Duodenal mucosa (tissue), 2 donors: ENCODE measurements at regions not wholly inside any gene's neighbourhood (a gene's known extent, or its start where the extent isn't known, plus 50 kb on each side); places are given as distances from the start of the nearest gene placed in this dataset.
"Not testable (repeated sequence)": the region's sequence is repeated elsewhere in the genome, so short reads cannot be mapped to it uniquely, and the experiment has no call there.

ENCODE experiments used
- H3K27ac ChIP-seq: one replicate; pipeline ENCODE4 v1.7.0; 2013; ENCODE audit warnings: low read depth, low read length
- H3K27me3 ChIP-seq, 2 donors: one replicate each; pipeline ENCODE4 v1.7.0; 2013; ENCODE audit warnings: low read length in 2 of 2, control low read depth in 1 of 2; ENCODE audit not compliant: insufficient read depth in 2 of 2, control insufficient read depth in 1 of 2
- H3K36me3 ChIP-seq, 2 donors: one replicate each; pipeline ENCODE4 v1.7.0; 2013; ENCODE audit warnings: low read length in 2 of 2, control low read depth in 1 of 2; ENCODE audit not compliant: insufficient read depth in 2 of 2, control insufficient read depth in 1 of 2
- H3K4me1 ChIP-seq, 2 donors: one replicate each; pipeline ENCODE4 v1.7.0; 2013; ENCODE audit warnings: low read length in 2 of 2, control low read depth in 1 of 2; ENCODE audit not compliant: insufficient read depth in 2 of 2, control insufficient read depth in 1 of 2
- H3K4me3 ChIP-seq, 2 donors: one replicate each; pipeline ENCODE4 v1.7.0; 2013; ENCODE audit warnings: low read length in 2 of 2, low read depth in 1 of 2
- H3K9ac ChIP-seq, 2 donors: one replicate each; pipeline ENCODE4 v1.7.0; 2013; ENCODE audit warnings: low read length in 2 of 2, low read depth in 1 of 2
- H3K9me3 ChIP-seq, 2 donors: one replicate each; pipeline ENCODE4 v1.7.0; 2013; ENCODE audit warnings: low read length in 2 of 2, control low read depth in 1 of 2; ENCODE audit not compliant: control insufficient read depth in 1 of 2

DNA sequence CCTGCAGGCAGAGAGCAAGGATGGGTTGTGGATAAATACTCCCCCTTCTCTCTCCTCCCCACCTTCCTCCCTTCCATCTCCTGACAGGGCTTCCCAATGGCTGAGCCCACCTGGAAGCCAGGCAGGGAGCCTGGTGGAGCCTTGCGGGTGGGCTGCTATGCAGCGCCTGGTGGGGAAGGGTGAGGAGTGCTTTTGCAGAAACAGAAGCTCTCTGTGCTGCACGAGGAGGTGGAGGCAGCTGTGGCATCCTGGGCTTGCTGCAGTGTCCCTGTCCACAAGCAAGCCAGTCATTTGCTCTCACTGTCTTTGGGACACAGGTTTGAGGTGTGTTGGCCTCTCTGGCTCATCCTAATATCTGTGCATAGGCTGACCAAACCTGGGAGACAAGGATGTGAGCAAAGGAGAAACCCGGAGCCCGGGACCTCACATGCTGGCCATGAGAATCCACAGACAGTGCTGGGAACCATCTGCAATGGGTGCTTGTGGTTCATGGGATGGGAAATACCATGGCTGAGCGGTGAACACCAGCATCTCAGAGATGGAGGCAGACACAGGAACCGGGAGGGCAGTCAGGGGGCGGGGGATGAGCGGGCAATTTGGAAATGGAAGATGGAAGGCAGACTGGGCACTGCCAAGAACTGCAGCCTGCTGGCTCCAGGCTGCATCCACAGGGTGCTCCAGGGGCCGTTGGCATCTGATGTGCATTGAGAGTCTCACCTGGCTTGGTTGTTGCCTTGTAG lies 364.2 kb downstream of the GLRX3 start:
- no peak overlapping the region for H3K9ac ChIP-seq
- no peaks in the 10 kb centered on the region for H3K27me3 ChIP-seq
- no peaks in the 10 kb centered on the region for H3K9me3 ChIP-seq
- no peak overlapping the region for H3K27ac ChIP-seq
- H3K36me3 ChIP-seq = no peaks in the 10 kb centered on the region
- no peaks in the 10 kb centered on the region for H3K4me1 ChIP-seq
- H3K4me3 ChIP-seq = no peak overlapping the region

- Histone ChIP-seq H3K36me3 (no peaks in the 10 kb centered on the region), H3K27me3 (no peaks in the 10 kb centered on the region), H3K9ac (no peak overlapping the region), H3K27ac (no peak overlapping the region), H3K4me1 (no peaks in the 10 kb centered on the region), H3K4me3 (no peak overlapping the region), H3K9me3 (no peaks in the 10 kb centered on the region)
Measured at GRCh38 chr10:130507461-130507860, 371.3 kb downstream of the GLRX3 start.

DNA sequence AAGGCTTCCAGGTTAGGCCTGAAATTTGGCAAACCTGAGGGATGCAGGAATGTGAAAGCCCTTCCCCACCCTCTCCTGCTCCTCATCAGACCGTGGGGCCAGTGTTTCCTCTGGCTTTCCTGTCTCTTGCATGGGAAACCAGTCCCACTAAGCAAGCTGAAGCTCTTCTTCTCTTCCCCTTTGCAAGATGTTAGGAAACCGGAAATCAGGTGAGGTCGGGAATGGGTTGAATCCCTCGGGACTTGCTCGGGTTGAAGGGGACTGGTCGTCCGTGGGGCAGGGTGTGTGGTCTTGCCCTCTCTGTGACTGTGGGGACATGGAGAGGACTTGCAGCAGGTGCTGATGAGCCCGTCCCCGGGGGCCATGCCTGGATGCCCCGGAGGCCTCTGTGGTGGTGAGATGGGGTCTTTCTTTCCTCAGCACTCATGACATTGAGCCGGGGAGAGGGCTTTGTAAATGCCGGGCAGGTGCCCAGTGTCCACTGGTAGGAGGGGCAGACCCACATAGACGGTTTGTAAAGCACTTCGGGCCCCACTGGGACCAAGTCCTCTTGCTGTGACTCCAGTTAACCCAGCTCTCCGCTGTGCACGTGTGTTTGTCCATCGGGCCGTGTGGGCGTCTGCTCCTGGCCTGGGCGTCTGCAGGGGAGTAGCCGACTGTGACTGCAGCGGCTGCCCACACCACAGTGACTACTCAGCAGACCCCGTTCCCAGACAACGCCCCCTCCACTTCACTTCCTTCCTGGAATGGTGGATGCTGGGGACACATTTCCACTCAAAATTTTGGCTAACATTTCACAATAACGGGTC lies 373.9 kb downstream of the GLRX3 start:
- no peaks in the 10 kb centered on the region for H3K27me3 ChIP-seq
- no peak overlapping the region for H3K4me3 ChIP-seq
- no peaks in the 10 kb centered on the region for H3K4me1 ChIP-seq
- no peaks in the 10 kb centered on the region for H3K9me3 ChIP-seq
- no peaks in the 10 kb centered on the region for H3K36me3 ChIP-seq
- H3K27ac ChIP-seq = no peak overlapping the region
- H3K9ac ChIP-seq = no peak overlapping the region

- no peak overlapping the region for H3K4me3 ChIP-seq
- no peaks in the 10 kb centered on the region for H3K27me3 ChIP-seq
- H3K27ac ChIP-seq = no peak overlapping the region
- no peaks in the 10 kb centered on the region for H3K4me1 ChIP-seq
- no peak overlapping the region for H3K9ac ChIP-seq
- no peaks in the 10 kb centered on the region for H3K9me3 ChIP-seq
- no peaks in the 10 kb centered on the region for H3K36me3 ChIP-seq
Measured at GRCh38 chr10:130510755-130511154, 374.6 kb downstream of the GLRX3 start.

- H3K4me1 ChIP-seq = no peaks in the 10 kb centered on the region
- no peaks in the 10 kb centered on the region for H3K36me3 ChIP-seq
- H3K9me3 ChIP-seq = no peaks in the 10 kb centered on the region
- H3K4me3 ChIP-seq = no peak overlapping the region
- H3K27me3 ChIP-seq = no peaks in the 10 kb centered on the region
- no peak overlapping the region for H3K27ac ChIP-seq
- no peak overlapping the region for H3K9ac ChIP-seq
Measured at GRCh38 chr10:130511766-130512165, 375.6 kb downstream of the GLRX3 start.

- Histone ChIP-seq H3K9ac (no peak overlapping the region), H3K4me3 (no peak overlapping the region), H3K36me3 (no peaks in the 10 kb centered on the region), H3K9me3 (no peaks in the 10 kb centered on the region), H3K27me3 (no peaks in the 10 kb centered on the region), H3K4me1 (no peaks in the 10 kb centered on the region), H3K27ac (no peak overlapping the region)
Measured at GRCh38 chr10:130512936-130513335, 376.7 kb downstream of the GLRX3 start.

DNA sequence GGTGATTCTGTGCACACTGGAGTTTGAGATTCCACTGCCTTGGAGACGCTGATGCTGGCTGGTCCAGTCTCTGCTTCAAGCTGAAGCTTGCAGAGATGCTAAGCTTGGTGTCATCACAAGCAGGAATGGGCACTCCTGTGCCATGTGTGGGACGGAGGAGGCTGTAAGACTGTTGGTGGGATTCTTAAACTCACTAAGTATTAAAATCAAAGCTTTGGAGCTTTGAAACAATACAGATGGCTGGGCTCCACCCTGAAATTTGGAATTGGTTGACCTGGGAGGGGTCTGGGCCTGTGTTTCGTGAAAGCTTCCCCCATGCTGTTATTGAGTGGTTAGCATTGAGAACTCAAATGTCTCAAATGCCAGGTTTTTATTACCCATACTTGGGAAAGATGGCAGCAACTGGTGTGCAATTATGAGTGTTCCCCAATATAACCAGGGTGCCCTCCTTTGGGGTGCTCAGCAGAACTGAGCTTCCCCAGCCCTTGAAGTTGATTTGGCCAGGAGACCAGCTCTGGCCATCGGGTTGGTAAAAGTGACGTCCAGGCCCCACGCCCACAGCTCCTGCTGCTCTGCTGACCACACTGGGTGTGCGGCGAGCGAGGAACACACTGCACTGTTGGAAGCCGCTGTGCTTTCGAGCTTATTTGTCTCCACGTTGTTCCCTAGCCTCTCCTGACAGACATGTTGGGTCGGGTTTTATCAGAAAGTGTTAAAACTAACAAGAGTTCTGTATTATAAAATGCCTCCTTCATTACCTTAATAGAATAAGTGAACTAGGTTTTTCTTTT lies 377.7 kb downstream of the GLRX3 start:
- Histone ChIP-seq H3K27me3 (no peaks in the 10 kb centered on the region), H3K9me3 (no peaks in the 10 kb centered on the region), H3K27ac (no peak overlapping the region), H3K4me3 (no peak overlapping the region), H3K4me1 (no peaks in the 10 kb centered on the region), H3K9ac (no peak overlapping the region), H3K36me3 (no peaks in the 10 kb centered on the region)

DNA sequence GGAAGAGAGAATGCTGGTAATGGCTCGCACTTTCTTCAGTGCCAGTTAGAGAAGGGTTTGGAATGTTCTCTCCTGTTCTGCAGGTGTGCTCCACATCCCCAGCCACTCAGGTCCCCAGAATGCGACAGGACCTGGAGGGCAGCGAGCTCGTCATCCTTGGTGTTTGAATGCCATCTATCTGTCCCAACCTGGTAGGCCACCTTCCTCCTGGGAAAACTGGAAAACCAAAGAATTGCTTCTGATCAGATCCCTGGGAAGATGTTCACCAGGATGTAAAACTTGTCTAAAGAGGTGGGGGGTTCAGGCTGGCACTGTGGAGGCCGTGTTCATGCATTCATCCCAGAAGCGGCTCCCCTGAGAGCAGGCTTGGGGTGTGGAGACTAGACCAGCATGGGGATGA lies 379.5 kb downstream of the GLRX3 start:
- Histone ChIP-seq H3K36me3 (no peaks in the 10 kb centered on the region), H3K27me3 (no peaks in the 10 kb centered on the region), H3K9ac (no peak overlapping the region), H3K9me3 (no peaks in the 10 kb centered on the region), H3K4me1 (no peaks in the 10 kb centered on the region), H3K27ac (no peak overlapping the region), H3K4me3 (no peak overlapping the region)

DNA sequence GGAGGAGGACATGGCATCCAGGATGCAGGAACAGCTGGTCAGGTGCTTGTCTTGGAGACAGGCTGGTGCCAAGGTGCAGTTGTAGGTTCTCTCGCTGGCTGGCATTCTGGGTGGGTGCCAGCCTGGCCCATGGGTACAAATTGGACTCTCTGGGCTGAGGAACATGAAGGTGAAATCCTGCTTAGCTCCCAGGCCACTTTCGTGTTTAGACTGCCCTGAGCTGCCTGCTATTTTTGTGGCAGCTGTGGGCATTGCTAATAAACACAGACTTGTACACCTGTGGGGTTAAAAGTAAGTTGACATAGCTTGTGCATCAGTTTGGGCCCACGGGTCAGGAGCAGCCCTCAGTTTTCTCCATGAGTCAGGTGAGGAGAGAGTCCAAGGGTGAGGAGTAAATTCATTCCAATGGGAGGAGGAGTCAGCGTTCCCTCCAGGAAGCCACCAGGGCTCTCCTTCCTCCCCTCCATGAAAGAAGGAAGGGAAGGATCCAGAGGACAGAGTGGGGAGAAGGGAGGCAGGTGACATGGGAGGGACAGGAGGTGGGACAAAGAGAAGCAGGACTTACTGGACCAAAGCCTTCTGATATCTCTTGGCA lies 380.0 kb downstream of the GLRX3 start:
- Histone ChIP-seq H3K4me3 (no peak overlapping the region), H3K9ac (no peak overlapping the region), H3K9me3 (no peaks in the 10 kb centered on the region), H3K27me3 (no peaks in the 10 kb centered on the region), H3K27ac (no peak overlapping the region), H3K36me3 (no peaks in the 10 kb centered on the region), H3K4me1 (no peaks in the 10 kb centered on the region)

DNA sequence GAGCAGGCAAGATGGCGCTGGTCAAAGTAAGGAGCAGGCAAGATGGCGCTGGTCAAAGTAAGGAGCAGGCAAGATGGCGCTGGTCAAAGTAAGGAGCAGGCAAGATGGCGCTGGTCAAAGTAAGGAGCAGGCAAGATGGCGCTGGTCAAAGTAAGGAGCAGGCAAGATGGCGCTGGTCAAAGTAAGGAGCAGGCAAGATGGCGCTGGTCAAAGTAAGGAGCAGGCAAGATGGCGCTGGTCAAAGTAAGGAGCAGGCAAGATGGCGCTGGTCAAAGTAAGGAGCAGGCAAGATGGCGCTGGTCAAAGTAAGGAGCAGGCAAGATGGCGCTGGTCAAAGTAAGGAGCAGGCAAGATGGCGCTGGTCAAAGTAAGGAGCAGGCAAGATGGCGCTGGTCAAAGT lies 382.7 kb downstream of the GLRX3 start:
- H3K27ac ChIP-seq, H3K4me1 ChIP-seq, H3K36me3 ChIP-seq, H3K9me3 ChIP-seq, H3K9ac ChIP-seq, H3K27me3 ChIP-seq, H3K4me3 ChIP-seq: not testable (repeated sequence)
